NCI-H748 (cell line): ENCODE measurements at regions not wholly inside any gene's neighbourhood (a gene's known extent, or its start where the extent isn't known, plus 50 kb on each side); places are given as distances from the start of the nearest gene placed in this dataset.
"Not testable (repeated sequence)": the region's sequence is repeated elsewhere in the genome, so short reads cannot be mapped to it uniquely, and the experiment has no call there.

ENCODE experiments used
- DNase-seq: peaks from one replicate; lab custom pipeline; 2025; ENCODE audit not compliant: unreplicated experiment; lab: John Stamatoyannopoulos, UW

DNA sequence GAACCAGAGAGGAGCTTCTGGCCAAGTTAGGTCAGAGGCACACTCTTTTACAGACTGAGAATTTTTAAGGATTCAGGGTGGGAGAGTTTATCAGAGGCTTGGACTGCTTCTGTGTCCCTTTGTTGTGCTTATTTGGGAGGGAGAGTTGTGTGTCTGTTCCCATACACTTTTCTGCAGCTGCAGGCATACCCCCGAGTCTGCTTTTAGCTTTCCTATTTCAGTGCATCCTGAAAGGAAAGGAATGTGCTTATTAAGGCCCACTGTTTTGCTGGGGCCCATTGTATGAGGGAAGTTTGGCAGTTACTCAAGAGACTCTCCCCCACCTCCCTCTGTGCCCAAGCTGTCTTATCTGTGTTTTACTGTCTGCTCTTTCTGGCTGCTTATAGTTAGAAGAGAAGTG lies 257.4 kb upstream of the AADAT start:
- DNase-seq = not testable (repeated sequence)

DNA sequence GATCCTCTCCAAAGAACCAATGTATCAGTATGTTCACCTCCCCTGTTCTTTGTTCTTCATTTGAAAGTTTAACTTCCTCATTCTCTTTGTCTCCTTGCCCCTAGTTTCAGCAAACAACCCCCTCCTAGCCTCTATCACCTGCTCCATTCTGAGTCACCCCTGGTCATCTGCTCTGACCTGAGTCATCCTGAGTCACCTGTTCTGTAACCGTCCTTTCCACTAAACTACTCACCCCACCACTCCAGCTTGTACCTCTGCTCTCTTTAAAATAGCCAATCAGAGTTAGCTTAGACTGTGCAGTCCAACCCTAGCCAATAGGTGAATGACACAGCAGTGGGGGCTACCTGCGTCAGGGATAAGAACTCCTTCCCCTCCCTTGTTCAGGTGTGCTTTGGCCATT lies 249.8 kb upstream of the AADAT start:
- no peak for DNase-seq

DNA sequence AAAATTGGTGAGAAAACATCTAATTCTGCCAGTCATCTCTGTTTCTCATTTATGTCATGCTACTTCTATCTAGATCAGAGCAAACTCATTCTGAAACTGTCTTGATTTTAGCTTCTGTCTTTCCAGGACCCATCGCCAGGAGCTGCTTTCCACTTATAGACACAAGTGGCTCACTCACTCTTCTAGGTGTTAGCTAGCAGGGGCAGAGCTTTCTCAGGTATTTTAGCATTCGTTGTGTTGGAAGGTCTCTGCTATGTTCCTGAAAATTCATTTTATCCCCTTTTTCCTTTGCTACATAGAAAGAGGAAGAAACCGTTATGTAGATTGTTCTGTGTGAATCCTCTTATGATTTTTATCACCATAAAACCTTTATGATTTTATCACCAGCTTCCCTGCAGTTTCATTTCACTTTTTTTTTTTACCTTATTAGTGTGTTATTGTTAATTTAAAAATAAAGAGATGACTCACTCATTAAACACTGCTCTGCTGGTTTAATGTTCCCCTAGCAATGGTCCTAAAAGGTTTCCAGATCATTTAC lies 246.6 kb upstream of the AADAT start:
- DNase-seq = peak; percentile 9

DNA sequence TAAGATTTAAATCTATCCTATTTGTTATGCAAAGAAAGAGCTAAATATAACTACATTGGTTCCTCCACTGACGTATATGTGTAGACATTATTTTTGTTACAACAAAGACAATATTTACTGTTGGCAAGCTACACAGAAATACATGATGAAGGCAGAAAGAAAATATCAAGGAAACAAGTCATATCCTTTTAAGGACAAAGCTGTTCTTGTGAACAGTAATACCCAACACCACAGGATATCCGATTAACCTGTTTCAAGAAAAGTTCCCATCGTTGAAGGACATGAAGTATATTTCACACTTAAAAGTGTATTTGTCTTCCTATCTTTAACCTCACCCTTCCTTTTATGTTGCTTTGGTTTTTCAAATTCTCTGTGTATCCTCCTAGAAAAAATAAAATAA lies 235.8 kb upstream of the AADAT start:
- DNase-seq = no peak

DNA sequence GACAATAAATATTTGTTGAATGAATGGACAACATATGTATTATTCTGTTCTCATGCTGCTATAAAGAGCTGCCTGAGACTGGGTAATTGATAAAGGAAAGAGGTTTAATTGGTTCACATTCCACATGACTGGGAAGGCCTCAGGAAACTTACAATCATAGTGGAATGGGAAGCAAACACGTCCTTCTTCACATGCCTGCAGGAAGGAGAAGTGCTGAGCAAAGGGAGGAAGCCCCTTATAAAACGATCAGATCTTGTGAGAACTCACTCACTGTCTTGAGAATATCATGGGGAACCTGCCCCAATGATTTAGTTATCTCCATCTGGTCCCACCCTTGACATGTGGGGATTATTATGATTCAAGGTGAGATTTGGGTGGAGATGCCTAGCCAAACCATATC lies 233.9 kb upstream of the AADAT start:
- no peak for DNase-seq

DNA sequence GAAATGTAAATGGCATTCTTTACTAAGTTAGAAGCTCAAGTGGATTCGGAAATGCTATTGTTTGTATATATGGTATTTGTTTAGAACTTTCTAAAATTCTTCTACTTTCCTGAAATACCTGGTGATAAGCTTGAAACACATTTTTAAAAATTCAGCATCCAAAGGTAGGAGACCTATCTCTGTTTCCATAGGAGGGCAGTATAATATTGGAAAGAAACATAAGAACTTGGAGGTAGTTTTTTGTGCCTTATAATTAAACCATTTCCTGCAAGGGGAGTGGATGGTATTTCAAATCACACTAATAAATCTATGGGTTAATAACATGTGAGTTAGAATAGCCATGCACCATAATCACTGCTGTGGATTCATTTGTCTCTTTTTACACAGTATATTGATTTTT lies 217.4 kb upstream of the AADAT start:
- peak; percentile 1 for DNase-seq

DNA sequence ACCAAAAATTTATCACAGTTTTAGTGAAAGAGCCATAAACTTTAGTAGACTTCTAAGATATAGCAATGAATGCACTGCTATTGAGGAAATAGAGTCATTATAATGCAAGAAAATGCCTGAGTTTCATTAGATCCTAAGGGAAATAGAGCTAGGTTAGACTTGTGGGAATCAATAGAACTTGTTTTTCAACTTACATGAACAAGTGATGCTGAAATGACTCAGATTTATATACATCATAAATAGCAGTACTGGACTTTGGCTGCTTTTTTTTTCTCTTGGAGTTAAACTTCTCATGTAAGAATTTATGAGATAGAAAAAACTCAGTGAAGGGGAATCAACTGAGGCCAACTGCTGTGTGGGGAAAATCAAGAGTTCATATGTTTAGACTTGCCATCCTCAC lies 216.5 kb upstream of the AADAT start:
- no peak for DNase-seq

DNA sequence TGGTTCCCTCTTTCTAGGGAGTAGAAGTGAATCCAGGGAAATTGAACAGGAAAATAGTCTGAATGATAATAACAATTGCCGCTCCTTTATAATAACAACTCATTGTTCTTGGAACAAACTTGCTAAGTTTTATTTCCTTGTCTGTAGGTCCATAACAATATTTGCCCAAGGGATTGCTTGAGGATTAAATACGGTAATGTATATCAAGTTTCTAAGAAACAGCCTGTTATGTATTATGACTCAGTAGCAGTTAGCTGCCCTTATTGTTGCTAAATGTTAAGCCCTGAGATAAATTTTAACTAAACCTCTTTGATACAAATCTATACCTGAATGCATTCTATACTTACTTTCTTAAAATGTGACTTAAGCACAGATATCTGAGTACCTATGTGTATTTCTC lies 215.9 kb upstream of the AADAT start:
- DNase-seq = no peak

DNA sequence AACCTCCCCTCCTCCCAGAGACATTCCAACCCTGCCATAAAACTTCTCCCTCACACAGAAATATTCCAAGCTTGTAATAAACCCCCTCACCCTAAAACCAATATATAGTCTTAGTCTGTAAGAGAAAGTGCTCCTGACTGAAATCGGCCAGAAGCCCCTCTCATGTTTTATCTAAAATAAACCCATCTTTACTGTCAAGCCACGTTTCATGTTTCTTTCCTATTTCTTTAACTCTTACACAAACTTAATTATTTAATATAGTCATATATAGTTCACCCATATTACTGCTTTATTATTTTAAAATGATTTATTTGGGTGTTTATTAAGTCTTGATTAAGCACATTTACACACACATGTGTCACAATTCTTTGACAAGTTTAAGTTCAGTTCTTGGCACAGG lies 191.3 kb upstream of the AADAT start:
- no peak for DNase-seq

DNA sequence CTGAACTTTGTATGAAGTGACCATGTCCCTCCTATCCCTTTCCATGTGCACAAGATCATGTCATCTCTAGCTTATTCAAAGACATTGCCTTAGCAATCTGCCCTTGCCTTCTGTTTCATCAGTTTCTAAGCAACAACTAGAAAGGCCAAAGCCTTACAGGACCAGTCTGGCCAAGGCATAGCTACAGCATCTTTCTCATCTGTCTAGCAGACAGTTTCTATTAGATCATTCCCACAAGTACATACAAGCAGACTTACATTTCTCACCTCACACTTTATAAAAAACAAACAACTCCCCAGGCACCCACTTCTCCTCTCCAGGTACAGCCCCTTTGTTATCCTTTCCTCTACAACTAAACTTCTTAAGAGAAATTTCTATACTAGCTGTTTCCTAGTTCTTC lies 188.7 kb upstream of the AADAT start:
- DNase-seq = peak; percentile 1

DNA sequence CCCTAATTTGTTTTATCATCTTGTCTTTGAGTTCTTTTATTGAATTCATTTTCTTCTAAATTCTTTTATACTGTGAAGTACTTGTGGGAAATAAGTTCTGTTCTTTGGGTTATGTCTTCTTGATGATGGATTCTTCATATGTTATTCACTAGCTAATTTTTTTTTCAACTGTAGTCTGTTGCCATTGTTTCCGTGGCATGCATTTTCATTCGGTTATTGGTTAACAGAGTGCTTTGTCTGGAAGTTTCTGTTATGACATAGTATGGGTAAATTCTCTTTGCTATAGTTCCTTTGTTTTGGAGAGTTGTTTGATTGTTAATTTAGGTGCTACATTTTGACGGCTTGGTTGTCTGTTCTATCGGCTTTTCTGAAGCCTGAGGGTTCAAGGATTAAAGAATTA lies 184.9 kb upstream of the AADAT start:
- no peak for DNase-seq

DNA sequence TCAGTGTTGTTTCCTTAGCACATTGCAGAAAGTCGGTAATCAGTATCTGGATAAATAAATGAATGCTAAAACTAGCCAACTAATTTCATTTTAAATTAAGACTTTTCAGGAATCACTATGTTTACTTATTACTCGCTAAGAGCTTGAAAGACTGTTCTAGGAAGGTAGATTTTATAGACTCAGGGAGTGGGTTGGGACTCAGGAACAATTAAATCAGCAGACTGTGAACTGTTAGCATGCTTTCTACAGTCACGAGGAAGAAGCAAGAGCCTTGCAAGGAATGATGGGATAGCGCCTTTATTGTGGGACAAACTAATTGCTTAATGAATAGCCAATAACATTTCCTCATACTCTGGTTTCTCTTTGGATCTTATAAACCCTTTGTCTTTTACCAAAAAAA lies 183.2 kb upstream of the AADAT start:
- no peak for DNase-seq

DNA sequence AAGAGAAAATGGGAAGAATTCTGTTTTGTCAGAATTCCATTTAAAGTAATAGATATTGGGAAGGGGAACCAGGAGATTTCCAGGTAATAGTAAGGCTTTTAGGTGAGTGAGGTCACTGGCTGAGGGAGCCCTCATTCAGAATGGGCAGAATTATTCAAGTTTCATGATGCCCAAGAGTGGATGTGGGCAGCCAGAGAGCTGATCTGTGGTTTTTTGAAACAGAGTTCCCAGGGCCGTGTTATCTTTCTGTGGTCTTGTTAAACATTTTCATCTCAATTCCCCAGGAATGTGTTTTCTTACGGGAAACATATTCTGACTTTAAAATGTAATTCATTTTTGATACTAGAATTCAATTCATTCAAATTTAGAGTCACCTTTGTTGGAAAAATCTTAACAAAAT lies 182.0 kb upstream of the AADAT start:
- no peak for DNase-seq

DNA sequence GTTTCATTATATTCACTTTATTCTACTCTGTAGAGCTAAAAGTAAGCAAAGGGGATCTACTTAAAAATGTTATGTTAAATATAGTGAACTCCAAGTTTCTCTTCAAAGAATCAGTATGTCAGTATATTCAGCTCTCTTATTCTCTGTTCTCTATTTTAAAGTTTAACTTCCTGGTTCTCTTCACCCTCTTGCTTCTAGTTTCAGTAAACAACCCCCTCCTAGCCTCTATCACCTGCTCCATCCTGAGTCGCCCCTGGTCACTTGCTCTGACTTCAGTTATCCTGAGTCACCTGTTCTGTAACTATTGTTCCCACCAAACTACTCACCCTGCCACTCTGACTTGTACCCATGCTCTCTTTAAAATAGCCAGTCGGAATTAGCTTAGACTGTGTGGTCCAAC lies 180.9 kb upstream of the AADAT start:
- DNase-seq = no peak

DNA sequence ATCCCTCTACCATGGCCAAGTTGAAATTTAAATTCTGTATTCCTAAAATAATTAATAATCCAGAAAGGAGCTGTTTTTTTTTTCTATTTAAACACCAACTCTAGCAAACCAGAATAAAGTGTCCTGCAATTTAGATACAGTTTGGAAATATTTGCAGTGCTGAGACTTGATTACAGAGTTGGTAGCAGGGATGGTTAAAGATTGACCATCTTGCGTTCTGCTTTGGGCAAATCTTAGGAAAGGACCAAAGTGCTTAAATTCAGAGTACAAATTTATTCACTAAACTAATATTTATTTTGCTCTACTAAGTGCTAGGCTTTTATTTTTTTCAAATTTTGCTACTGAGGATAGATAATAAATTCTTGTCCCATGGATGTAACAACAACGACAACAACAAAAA lies 180.2 kb upstream of the AADAT start:
- DNase-seq = no peak

DNA sequence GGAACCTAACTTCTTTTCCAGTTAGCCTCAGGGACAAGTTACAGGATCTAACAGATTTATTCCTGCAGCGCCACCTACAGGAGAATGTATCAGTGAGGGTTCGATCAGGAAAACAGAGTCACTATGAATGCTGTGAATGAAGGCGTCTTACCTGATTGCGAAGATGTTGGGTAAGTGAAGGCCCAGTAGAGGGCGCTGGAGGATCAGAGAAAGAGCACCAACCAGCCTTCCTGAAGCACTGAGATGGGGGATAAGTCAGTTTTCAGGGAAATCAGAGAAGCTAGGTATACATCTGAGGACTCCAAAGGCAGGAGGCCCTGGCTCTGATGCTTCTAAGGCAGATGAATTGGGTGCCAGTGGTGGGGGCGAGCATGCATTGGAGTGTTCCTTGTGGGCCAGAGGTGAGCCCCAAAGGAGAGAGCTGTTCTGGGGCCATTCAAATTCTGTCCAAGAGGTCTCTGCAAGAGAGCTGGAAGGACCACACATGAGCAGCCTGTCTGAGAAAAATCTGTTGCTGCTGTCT lies 169.9 kb upstream of the AADAT start:
- peak; percentile 91 for DNase-seq

DNA sequence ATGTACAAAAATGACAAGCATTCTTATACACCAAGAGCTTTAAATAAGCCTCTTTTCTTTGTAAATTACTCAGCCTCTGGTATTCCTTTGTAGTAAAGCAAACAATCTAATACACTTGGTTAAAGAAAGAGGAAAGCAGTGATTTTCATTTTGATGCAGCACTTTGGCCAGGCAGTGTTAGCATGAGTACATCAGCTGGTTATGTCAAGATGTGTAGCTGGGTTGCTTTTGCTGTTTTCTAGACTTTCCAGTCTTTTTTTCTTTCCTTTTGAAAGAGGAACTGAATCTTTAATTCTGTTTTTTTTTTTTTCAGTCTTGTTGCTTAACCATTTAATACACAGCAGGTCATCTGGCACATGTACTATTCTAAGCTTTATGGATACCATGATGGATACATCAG lies 167.1 kb upstream of the AADAT start:
- no peak for DNase-seq

DNA sequence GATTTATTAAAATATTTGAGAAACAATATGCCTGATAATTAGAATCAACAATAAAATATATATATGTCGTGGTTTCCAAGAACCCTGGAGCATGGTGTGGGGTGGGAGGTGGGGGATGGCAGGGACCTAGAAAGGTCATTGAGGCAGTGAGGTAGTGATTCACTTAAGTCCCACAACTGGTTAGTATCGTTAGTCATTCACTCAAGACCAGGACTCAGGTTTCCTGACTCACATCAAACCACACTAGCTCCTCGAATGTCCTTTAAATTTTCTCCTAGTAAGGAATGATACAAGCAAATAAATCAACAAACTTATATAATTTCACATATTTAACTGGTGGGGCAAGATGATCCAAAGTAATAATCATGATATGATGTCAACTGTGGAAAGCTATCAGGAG lies 158.8 kb upstream of the AADAT start:
- DNase-seq = no peak

DNA sequence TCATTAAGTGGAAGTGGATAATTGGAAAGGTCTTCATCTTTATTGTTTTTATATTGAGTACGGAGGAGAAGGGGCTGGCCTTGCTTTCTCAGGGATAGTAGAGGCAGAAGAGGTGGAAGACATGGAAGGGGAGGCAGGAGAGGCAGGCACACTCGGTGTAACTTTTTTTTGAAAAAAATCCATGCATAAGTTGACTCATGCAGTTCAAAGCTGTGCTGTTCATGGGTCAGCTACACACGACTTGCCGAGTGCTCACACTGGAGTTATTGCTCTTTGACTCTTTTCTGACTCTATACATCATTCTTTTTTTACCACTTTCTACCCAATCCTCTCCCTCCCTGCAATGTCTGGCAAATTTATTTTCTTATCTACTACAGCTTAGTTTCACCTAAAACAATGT lies 158.3 kb upstream of the AADAT start:
- DNase-seq = no peak

DNA sequence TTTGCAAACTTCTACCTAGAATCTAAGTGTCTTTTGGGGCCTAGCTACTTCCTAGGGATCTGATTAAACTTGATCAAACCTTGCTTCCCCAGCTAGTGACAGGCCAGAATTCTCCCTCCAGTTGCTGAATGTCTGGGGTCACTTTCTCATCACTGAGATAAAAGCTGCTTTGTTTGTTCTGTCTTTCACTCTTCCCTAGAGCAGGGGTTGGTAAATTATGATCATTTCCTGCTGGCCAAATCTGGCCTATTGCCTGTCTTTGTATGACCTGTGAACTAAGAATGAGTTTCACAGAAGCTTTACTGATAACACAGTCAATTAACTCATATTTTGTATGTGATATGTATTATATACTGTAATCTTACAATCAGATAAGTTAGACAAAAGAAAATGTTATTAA lies 157.8 kb upstream of the AADAT start:
- peak; percentile 42 for DNase-seq

DNA sequence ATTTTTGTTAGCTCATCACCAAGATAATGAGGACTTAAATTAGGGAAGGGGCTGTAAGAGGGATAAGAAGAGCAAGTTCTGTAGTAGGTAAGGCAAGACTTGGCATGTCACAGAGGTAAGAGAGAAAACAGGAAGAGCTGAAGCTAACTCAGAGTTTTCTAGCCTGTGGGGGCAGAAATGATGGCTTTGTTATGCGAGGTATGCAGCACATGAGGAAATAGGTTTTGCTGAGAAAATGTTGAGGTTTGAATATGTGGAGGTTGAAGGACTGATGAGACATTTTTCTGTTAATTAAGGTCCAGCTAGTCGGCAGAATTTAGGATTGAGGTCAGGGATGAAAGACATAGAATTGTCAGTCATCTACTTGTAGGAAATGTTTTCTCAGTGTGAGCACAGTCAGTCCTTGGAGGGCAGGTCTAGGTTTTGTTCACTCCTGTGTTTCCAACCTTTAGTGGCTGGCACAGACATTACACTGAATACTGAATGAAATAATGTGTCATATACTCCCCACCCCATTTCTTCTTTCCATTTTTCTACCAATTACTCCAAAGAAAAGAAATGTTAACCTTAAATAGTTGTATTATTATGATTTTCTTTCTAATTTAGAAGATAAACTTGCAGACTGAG lies 154.0 kb upstream of the AADAT start:
- no peak for DNase-seq

DNA sequence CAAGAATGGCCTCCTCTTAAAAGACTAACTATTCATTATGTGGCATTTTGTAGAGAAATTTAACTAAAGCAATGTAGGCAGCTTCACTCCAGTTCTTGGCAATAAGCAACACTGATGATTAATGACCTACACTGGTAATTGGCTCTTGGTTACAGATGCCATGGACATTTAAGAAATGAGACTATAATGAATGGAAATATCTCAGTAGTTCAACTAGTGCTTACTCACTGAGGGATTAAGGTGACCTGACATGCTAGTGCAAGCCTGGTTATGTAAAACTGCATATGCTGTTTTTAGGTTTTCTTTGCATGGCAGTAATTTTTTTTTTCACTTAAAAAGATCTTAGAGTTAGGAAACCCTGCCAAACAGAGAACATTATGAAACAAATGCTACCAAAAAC lies 152.7 kb upstream of the AADAT start:
- DNase-seq = no peak

DNA sequence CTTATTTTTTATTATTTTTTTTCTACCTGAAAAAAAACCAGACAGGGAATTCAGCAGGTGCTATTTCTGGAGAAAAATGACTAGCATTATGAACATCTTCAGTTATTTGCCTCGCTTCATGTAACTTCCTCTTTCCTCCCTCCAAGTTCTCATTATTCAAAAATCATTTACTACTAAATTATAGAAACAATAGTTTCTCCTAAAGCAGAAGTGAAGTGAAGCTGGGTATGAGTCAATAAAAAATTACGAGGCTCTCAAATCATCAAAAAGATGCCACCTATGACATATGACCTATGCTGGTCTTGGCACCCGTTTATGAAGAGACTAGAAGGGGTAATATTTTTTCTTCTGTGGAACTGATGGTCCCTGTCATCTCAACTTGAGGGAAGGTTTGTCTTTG lies 145.0 kb upstream of the AADAT start:
- no peak for DNase-seq
